A673 (cell line): ENCODE measurements at regions not wholly inside any gene's neighbourhood (a gene's known extent, or its start where the extent isn't known, plus 50 kb on each side); places are given as distances from the start of the nearest gene placed in this dataset.

ENCODE experiments used
- BruUV-seq: library from RNA; stranded (reverse); fragments of 400-500 nt; replicated peaks from 2 replicates; lab custom pipeline; 2021; lab: Mats Ljungman, UMichigan
- CTCF ChIA-PET: fragments of 300-600 bp; sonication (Branson Sonifier 250); formaldehyde crosslinking; loops from one replicate; lab custom pipeline; 2022; ENCODE audit warnings: antibody characterized with exemption; lab: Charles Lee
- POLR2A ChIA-PET: fragments of 300-600 bp; sonication (Branson Sonifier 250); formaldehyde crosslinking; loops from one replicate; lab custom pipeline; 2022; ENCODE audit warnings: antibody characterized with exemption; ENCODE audit not compliant: low non-redundant PET; lab: Charles Lee
- DNase-seq: peaks from one replicate; pipeline ENCODE4 v3.0.0-alpha.2; 2015; ENCODE audit warnings: low spot score
- H3K27ac ChIP-seq: fragments of 200-600 bp; sonication (generic); 2 replicates; pipeline ENCODE4 v1.5.1; 2016; ENCODE audit warnings: mixed run types, low read depth, mild to moderate bottlenecking, mixed read lengths, antibody characterized with exemption, low read length; ENCODE audit not compliant: poor library complexity, severe bottlenecking
- H3K27me3 ChIP-seq: fragments of 200-600 bp; sonication (generic); replicated peaks from 2 replicates; pipeline ENCODE4 v1.6.1; 2017; ENCODE audit warnings: mixed run types, low read depth, mild to moderate bottlenecking, mixed read lengths, antibody characterized with exemption, low read length; ENCODE audit not compliant: insufficient read depth, poor library complexity
- H3K36me3 ChIP-seq: fragments of 200-600 bp; sonication (generic); 2 replicates; pipeline ENCODE4 v1.6.1; 2016; ENCODE audit warnings: mixed run types, mild to moderate bottlenecking, mixed read lengths, antibody characterized with exemption, low read length; ENCODE audit not compliant: insufficient read depth, poor library complexity, severe bottlenecking
- H3K4me1 ChIP-seq: fragments of 200-600 bp; sonication (generic); 2 replicates; pipeline ENCODE4 v1.6.1; 2017; ENCODE audit warnings: mixed run types, mild to moderate bottlenecking, mixed read lengths, antibody characterized with exemption, low read length; ENCODE audit not compliant: insufficient read depth, poor library complexity, severe bottlenecking
- H3K4me3 ChIP-seq: fragments of 200-600 bp; sonication (generic); 2 replicates; pipeline ENCODE4 v1.5.1; 2016; ENCODE audit warnings: low read depth, mixed run types, mild to moderate bottlenecking, mixed read lengths, low read length; ENCODE audit not compliant: poor library complexity, severe bottlenecking
- H3K9me3 ChIP-seq: fragments of 200-600 bp; sonication (generic); 2 replicates; pipeline ENCODE4 v1.6.1; 2016; ENCODE audit warnings: mixed run types, low read depth, mild to moderate bottlenecking, mixed read lengths, antibody characterized with exemption, low read length; ENCODE audit not compliant: poor library complexity, severe bottlenecking
- EZH2 ChIP-seq: fragments of 200-600 bp; sonication (generic); IDR thresholded peaks from 2 replicates; pipeline ENCODE4 v1.6.1; 2017; ENCODE audit warnings: borderline replicate concordance, low read depth, mild to moderate bottlenecking, mixed read lengths, antibody characterized with exemption, low read length; ENCODE audit not compliant: poor library complexity, severe bottlenecking
- intact Hi-C: fragments of 100-400 bp; cut with micrococcal nuclease; formaldehyde crosslinking; loops from one replicate; pipeline ENCODE4 v1.10.0; 2022; ENCODE audit not compliant: unreplicated experiment
- TF ChIP-seq, protein P1 (sequence below): fragments of 300-800, 200-600 bp; sonication (generic); conservative IDR thresholded peaks from 2 replicates; pipeline ENCODE4 v1.5.1; 2017; ENCODE audit warnings: low read depth, mild to moderate bottlenecking, antibody characterized with exemption, low read length, moderate library complexity, mixed read lengths

GRCh38 chr12:60172266-60173211 lies 576.7 kb downstream of the SLC16A7 start:
- ChIA-PET POLR2A (no interaction called here), CTCF (no interaction called here)
- BruUV-seq, result no TSS peak
- TF ChIP-seq, protein P1, sequence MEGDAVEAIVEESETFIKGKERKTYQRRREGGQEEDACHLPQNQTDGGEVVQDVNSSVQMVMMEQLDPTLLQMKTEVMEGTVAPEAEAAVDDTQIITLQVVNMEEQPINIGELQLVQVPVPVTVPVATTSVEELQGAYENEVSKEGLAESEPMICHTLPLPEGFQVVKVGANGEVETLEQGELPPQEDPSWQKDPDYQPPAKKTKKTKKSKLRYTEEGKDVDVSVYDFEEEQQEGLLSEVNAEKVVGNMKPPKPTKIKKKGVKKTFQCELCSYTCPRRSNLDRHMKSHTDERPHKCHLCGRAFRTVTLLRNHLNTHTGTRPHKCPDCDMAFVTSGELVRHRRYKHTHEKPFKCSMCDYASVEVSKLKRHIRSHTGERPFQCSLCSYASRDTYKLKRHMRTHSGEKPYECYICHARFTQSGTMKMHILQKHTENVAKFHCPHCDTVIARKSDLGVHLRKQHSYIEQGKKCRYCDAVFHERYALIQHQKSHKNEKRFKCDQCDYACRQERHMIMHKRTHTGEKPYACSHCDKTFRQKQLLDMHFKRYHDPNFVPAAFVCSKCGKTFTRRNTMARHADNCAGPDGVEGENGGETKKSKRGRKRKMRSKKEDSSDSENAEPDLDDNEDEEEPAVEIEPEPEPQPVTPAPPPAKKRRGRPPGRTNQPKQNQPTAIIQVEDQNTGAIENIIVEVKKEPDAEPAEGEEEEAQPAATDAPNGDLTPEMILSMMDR, result no peak
- TF ChIP-seq EZH2, result no peak
- Histone ChIP-seq H3K4me1 (no peaks in the 10 kb centered on the region), H3K36me3 (no peaks in the 10 kb centered on the region), H3K27ac (no peak overlapping the region), H3K4me3 (no peak overlapping the region), H3K9me3 (no peaks in the 10 kb centered on the region), H3K27me3 (no peaks in the 10 kb centered on the region)
- no peak for DNase-seq
- intact Hi-C loops, result no loop called here

GRCh38 chr12:60173224-60174170 lies 577.7 kb downstream of the SLC16A7 start:
- Histone ChIP-seq H3K4me3 (no peak overlapping the region), H3K27me3 (no peaks in the 10 kb centered on the region), H3K36me3 (no peaks in the 10 kb centered on the region), H3K9me3 (no peaks in the 10 kb centered on the region), H3K27ac (no peak overlapping the region), H3K4me1 (no peaks in the 10 kb centered on the region)
- no peak for TF ChIP-seq EZH2
- TF ChIP-seq, protein P1, result no peak
- intact Hi-C loops, result no loop called here
- ChIA-PET POLR2A (no interaction called here), CTCF (no interaction called here)
- no peak for DNase-seq
- no TSS peak for BruUV-seq

GRCh38 chr12:60174476-60174875 lies 578.6 kb downstream of the SLC16A7 start:
- H3K4me1 ChIP-seq, result no peaks in the 10 kb centered on the region

More at GRCh38 chr12:60174476-60174875, 578.6 kb downstream of the SLC16A7 start:
- no peak overlapping the region for H3K4me3 ChIP-seq
- H3K36me3 ChIP-seq, result no peaks in the 10 kb centered on the region
- H3K27me3 ChIP-seq, result no peaks in the 10 kb centered on the region
- no TSS peak for BruUV-seq
- intact Hi-C loops, result no loop called here
- no peaks in the 10 kb centered on the region for H3K9me3 ChIP-seq
- no peak for DNase-seq
- ChIA-PET POLR2A (no interaction called here), CTCF (no interaction called here)
- no peak for TF ChIP-seq EZH2
- TF ChIP-seq, protein P1, result no peak
- no peak overlapping the region for H3K27ac ChIP-seq
